GM18499 (cell line): ENCODE measurements at regions not wholly inside any gene's neighbourhood (a gene's known extent, or its start where the extent isn't known, plus 50 kb on each side); places are given as distances from the start of the nearest gene placed in this dataset.

Source experiments
- ATAC-seq: cut with Tn5 transposase; IDR thresholded peaks from one replicate; pipeline ENCODE4 v1.9.1; 2021; ENCODE audit warnings: moderate number of reproducible peaks; ENCODE audit not compliant: insufficient read depth, unreplicated experiment

DNA sequence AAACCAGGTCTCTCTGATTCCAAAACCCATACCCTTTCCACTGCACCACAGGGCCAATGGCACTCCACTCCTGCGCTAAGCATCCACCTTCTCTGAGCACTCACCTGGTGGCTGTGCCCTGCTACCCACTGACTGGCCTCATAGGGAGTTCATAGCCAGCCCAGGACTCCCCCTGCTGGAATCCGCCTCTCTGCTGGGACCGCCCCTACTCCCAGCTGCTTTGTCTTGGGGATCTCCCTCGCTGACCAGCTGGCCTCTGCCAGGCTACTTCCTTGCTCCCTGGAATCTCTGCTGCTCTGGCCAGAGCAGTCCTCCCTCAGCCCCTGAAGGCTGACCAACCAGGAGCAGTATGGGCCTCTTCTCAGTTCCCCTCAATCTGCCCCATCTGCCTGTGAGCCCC lies 129.7 kb downstream of the FAXC start:
- no peak for ATAC-seq

GRCh38 chr6:99216959-99217358 lies 132.5 kb downstream of the FAXC start:
- no peak for ATAC-seq

- no peak for ATAC-seq
Observed at GRCh38 chr6:99195986-99196655, 153.4 kb downstream of the FAXC start.

GRCh38 chr6:99192561-99192960 lies 156.9 kb downstream of the FAXC start:
- ATAC-seq, result no peak

GRCh38 chr6:99189823-99190721 lies 159.4 kb downstream of the FAXC start:
- ATAC-seq, result peak; percentile 98

DNA sequence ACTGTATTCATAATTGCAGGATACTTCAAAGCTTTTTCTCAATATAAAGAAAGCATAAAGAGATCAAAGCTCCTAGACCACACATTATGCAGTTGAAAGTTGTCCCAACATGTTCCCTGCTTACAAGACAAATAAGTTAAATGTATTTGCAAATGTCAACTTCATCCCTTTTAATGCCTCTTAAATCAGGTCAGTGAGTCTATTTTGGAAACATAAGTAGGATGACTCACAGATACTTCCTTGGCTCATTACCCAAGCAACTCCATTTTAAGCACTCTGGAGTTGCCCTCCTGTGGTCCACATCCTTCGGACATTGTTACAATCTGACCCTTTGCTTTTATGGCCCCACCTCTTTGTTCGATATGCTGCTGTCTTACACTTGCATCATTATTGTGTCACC lies 162.0 kb downstream of the FAXC start:
- ATAC-seq, result no peak

DNA sequence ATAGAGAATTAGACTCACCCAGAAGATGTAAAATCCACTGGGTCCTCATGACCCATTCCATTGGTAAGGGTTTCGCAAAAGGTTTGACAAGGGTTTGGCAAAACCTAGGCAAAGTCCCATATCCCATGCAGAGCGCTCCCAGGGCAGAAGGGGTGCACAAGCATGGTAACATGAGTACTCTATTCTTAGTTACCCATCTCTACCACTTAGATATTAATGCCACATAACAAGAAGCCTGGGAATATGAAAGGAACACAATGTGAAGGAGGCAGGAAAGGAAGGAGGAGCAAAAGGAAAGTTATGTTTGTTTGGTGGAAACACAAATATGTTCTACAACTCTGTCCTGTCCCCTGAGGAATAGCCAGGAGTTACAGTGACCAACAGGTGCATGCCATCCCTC lies 163.1 kb downstream of the FAXC start:
- no peak for ATAC-seq

DNA sequence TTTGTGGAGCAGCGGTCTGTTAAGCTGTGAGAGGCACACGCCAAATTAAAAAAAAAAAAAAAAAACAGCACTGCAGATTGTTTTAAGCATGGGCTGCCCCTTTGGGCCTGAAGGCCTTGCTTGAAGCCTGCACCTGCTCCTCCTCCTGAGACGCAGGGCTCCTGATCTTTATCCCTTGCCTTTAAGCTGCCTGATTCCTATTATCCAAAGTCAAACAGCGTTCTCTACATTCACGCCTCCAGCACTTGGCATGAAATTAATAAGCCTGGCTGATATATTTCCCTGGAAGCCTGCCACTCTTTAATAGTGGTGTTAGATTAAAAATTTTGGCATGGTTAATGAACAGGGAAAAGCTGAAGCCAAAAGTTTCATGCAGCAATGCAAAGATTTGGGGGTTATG lies 163.9 kb downstream of the FAXC start:
- no peak for ATAC-seq

- ATAC-seq, result no peak
Observed at GRCh38 chr6:99184696-99185095, 164.8 kb downstream of the FAXC start.

DNA sequence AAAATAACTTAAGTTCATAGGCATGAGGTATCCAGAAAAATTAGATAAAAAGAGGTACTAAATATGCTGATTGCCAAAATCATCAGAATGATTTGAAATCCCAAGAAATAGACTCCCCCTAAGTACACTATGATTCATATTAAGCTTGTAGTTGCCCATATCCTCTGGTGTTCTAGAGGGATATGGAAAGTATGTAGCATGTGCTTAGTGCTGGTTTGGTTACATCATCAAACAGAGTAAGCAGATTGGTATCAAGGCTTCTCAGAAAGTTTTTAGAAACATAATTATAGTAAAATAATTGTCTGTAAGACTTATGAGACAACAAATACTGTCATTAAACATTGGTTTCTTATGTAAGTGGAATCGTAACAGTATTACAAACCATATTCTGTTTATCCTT lies 166.4 kb downstream of the FAXC start:
- ATAC-seq, result no peak

DNA sequence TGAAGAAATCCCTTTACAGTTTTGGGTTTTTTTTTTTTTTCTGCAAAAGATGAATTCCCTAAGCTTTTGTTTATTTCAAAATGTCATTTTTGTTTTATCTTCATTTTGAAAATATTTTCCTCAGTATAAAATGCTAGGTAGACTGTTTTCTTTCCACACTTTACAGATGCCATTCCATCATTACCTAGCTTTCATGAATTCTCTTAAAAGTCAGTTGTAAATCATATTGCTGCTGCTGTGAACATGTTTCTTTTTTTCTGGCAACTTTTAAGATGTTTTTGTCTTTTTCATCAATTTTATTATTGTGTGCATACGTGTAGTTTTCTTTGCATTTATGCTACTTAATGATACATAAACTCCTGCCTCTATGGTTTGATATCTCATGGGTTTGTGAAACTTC lies 168.3 kb downstream of the FAXC start:
- ATAC-seq, result no peak

DNA sequence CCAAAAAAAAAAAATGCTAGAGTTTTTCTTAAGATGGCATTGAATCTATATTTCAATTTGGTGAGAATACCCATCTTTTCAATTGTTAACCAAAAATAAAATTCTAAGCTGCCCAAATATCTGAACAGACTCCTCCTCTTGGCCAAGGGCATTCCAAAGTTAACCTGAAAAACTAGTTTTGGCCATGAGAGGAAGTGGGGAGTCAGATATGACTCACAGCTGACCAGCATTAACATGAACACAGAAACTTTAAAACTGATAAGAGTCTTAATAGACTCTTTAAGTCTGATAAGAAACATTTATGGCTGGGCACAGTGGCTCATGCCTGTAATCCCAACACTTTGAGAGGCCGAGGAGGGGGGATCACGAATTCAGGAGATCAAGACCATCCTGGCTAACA lies 171.3 kb downstream of the FAXC start:
- peak; percentile 48 for ATAC-seq

GRCh38 chr6:99177736-99178135 lies 171.7 kb downstream of the FAXC start:
- ATAC-seq, result no peak

- peak; percentile 89 for ATAC-seq
Observed at GRCh38 chr6:99165838-99166237, 183.6 kb downstream of the FAXC start.

DNA sequence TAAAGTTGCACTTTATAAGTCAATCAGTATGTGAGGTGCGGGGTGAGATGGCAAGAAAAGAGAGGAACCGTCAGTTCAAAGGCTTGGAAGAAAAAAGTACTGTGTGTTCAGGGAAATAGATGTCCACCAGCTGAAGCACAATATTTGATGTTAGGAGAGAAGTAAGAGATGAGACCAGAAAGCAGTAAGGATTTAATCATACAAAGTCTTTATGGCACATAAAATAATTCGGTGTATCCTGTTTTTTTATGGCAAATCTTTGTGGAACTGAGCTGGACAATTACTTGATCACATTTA lies 197.2 kb downstream of the FAXC start:
- no peak for ATAC-seq

GRCh38 chr6:99151634-99152346 lies 197.7 kb downstream of the FAXC start:
- peak; percentile 90 for ATAC-seq

GRCh38 chr6:99148761-99149160 lies 200.7 kb downstream of the FAXC start:
- no peak for ATAC-seq

DNA sequence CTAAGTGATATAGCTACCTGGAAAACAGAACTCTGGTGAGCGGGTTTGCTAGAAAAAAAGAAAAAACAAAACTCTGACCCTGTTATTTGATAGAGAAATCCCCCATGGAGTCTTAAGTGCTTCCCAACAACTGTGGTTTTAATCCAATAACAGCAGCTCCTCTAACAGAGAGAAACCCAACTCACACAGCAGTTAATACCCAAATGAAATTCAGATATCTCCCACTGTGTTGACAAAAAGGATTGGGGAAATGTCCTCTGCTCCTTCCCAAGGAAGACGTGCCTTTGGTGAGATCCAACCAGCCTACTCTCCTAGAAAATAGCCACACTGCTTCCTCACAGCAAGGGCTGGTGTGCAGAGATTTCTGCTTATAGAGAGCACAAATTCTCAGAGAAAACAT lies 200.4 kb upstream of the FBXL4 start:
- ATAC-seq, result no peak

- ATAC-seq, result no peak
Observed at GRCh38 chr6:99147206-99147605, 199.5 kb upstream of the FBXL4 start.

DNA sequence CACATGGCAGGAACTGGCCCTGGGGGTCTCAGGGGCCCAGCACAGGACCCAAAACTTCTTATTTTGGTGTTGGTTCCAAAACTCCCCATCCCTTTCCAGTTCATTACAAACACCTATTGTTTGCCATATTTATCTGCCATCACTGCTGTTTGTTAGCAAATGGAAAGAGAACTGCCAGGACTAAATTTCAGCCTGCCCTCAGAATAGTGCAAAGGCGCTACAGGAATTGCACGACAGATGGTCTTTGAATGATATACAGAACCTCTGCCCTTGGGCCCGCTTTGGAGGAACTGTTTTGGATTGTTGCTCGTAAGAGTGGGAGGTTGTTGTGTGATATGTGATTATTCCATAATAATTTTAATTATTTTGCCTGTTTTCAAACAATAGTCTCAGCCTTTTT lies 199.0 kb upstream of the FBXL4 start:
- ATAC-seq, result no peak

DNA sequence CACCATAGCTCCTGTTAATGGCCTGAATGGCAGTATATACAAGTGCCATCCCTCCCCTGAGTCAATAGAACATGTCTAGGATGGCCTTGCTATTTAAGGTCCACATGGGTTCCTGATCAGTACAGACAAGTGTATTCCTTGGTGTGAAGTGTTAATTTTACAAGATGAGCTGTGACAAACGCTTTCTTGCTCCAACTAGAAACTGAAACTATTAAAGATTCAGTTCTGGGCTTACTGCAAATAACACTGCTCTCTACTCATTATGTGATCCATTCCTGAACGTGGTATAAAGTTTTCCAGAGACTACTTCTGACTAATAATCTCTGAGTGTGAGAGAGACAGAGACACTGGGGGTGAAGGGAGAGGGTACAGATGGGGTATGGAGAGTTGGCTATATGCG lies 198.0 kb upstream of the FBXL4 start:
- ATAC-seq, result no peak
